ENCODE measurements at regions not wholly inside any gene's neighbourhood (a gene's known extent, or its start where the extent isn't known, plus 50 kb on each side); places are given as distances from the start of the nearest gene placed in this dataset.

DNA sequence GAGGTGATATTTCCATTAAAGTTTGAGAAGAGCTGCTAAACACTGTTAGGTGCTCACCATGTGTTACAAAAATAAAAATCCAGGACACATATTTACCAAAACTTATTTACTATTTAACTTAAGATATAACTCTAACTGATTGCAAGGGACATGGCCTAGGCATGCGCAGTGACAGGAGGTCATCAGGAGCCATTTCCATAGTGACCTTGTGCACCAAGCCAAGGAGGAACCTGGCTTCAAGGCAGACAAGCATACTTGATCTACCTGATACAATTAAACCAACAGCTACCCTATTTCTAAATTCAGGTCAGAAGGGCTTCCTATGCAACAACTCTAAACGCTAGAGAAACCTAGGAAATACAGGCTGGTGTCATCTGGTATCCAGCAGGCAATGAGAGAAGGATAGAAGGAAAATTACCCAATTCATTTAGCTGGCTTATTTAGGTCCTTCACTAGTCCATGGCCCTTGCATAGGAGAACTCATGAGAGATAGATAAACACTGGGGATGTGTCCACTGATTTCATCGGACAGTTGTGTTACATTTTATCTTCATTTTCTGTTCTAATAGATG lies 134.4 kb downstream of the FOXB1 start:
- peaks cover 57% of the 10 kb centered on the region for H3K27me3 Mint-ChIP-seq (ENCODE audit: unreplicated experiment)
- no peaks in the 10 kb centered on the region for H3K9me3 Mint-ChIP-seq (ENCODE audit: unreplicated experiment)
- TF ChIP-seq, protein P1, sequence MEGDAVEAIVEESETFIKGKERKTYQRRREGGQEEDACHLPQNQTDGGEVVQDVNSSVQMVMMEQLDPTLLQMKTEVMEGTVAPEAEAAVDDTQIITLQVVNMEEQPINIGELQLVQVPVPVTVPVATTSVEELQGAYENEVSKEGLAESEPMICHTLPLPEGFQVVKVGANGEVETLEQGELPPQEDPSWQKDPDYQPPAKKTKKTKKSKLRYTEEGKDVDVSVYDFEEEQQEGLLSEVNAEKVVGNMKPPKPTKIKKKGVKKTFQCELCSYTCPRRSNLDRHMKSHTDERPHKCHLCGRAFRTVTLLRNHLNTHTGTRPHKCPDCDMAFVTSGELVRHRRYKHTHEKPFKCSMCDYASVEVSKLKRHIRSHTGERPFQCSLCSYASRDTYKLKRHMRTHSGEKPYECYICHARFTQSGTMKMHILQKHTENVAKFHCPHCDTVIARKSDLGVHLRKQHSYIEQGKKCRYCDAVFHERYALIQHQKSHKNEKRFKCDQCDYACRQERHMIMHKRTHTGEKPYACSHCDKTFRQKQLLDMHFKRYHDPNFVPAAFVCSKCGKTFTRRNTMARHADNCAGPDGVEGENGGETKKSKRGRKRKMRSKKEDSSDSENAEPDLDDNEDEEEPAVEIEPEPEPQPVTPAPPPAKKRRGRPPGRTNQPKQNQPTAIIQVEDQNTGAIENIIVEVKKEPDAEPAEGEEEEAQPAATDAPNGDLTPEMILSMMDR (IDR thresholded peaks at IDR 0.05), result no peak
- no peaks in the 10 kb centered on the region for H3K4me1 Mint-ChIP-seq (ENCODE audit: unreplicated experiment)
- no peak for DNase-seq (ENCODE audit: extremely low spot score, unreplicated experiment)
- no peak overlapping the region for H3K4me3 Mint-ChIP-seq (ENCODE audit: unreplicated experiment)
- no peaks in the 10 kb centered on the region for H3K36me3 Mint-ChIP-seq (ENCODE audit: unreplicated experiment)
- H3K27ac Mint-ChIP-seq (ENCODE audit: unreplicated experiment), result no peak overlapping the region

DNA sequence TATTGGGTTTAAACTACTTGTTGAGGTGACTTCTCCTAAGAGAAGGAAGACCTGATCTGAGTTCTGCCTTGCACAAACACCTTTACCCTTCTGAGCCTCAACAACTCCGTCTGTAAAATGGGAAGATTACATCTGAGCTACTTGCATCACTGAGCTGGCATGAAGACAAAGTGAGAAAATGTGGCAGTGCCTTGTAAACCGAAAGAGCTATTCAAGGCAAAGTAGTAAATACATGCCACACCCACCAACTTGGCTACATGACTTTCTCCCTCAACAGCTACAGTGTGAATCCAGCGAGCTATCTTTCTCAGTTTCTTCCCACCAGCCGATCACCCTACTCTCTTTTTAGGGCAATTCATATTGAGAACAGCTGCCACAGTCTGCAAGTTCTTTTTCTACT lies 148.3 kb downstream of the FOXB1 start:
- TF ChIP-seq, protein P1 (IDR thresholded peaks at IDR 0.05), result no peak
- Mint-ChIP-seq H3K27ac (ENCODE audit: unreplicated experiment) (no peak overlapping the region), H3K4me1 (ENCODE audit: unreplicated experiment) (peaks cover 2% of the 10 kb centered on the region), H3K9me3 (ENCODE audit: unreplicated experiment) (no peaks in the 10 kb centered on the region), H3K36me3 (ENCODE audit: unreplicated experiment) (no peaks in the 10 kb centered on the region), H3K4me3 (ENCODE audit: unreplicated experiment) (no peak overlapping the region), H3K27me3 (ENCODE audit: unreplicated experiment) (peaks cover 23% of the 10 kb centered on the region)
- DNase-seq (ENCODE audit: extremely low spot score, unreplicated experiment), result no peak

DNA sequence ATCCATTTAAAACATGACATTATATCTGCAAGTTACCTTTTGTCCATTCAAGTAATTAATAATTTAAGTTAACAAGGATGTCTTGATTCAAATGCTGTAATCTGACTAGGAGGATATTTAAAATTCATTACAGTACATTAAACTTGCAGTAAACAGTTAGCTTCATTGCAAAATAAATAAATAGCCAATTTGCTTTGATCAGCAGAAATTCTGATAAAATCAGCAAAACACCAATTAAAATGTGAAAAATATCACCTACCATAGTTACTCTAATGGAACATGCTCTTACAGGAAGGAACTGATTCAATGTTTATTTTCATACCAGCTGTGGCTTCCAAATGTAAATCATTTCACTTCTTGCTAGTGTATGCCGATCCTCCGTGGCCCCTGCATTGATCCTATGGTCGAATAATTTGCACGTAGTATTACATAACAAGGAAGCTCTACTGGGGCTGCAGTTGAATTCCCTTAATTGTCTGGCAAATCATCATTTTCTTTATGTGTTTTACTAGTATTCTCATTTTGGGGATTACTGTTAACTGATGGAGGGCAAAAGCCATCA lies 150.7 kb downstream of the FOXB1 start:
- H3K27me3 Mint-ChIP-seq (ENCODE audit: unreplicated experiment), result peaks cover 19% of the 10 kb centered on the region
- no peak overlapping the region for H3K27ac Mint-ChIP-seq (ENCODE audit: unreplicated experiment)
- no peak overlapping the region for H3K4me3 Mint-ChIP-seq (ENCODE audit: unreplicated experiment)
- H3K4me1 Mint-ChIP-seq (ENCODE audit: unreplicated experiment), result peaks cover 2% of the 10 kb centered on the region
- TF ChIP-seq, protein P1 (IDR thresholded peaks at IDR 0.05), result no peak
- no peaks in the 10 kb centered on the region for H3K9me3 Mint-ChIP-seq (ENCODE audit: unreplicated experiment)
- DNase-seq (ENCODE audit: extremely low spot score, unreplicated experiment), result no peak
- H3K36me3 Mint-ChIP-seq (ENCODE audit: unreplicated experiment), result no peaks in the 10 kb centered on the region

DNA sequence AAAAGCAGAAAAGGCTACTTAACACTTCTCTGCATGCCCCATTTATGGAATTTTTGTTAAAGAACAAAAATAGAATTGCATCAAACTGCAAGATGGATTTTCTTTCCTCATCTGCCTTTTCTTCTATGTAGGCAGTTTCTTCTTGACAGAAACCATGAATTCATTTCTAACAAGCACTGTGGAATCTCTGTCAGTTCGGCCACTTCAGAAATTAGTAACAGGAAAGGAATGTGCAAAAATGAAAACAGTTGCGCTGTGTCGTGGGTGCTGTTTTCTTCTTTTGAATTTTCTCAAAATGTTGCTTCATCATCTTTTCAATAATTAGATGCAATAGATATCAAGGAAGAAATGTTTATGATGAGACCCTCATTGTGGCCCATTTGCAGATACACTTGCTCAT lies 151.6 kb downstream of the FOXB1 start:
- no peak for DNase-seq (ENCODE audit: extremely low spot score, unreplicated experiment)
- TF ChIP-seq, protein P1 (IDR thresholded peaks at IDR 0.05), result no peak
- Mint-ChIP-seq H3K4me3 (ENCODE audit: unreplicated experiment) (no peak overlapping the region), H3K4me1 (ENCODE audit: unreplicated experiment) (peaks cover 2% of the 10 kb centered on the region), H3K27me3 (ENCODE audit: unreplicated experiment) (peaks cover 23% of the 10 kb centered on the region), H3K36me3 (ENCODE audit: unreplicated experiment) (no peaks in the 10 kb centered on the region), H3K9me3 (ENCODE audit: unreplicated experiment) (no peaks in the 10 kb centered on the region), H3K27ac (ENCODE audit: unreplicated experiment) (no peak overlapping the region)

DNA sequence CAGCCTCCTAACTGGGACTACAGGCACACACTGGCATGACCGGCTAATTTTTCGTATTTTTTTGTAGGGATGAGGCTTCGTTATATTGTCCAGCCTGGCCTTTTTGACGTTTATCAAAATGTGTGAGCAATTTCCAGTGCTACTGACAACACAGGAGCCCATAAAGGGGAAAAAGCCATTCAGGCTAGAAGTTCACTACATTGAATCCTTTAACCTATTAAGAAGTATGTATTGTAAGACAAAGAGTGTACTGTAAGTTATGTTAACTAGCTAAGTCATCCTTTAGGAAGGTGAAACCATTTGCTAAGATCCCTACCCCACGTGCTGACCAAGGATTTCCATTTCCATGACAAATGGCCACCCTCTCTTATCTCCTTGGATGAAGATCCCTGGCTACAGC lies 156.8 kb downstream of the FOXB1 start:
- Mint-ChIP-seq H3K27ac (ENCODE audit: unreplicated experiment) (no peak overlapping the region), H3K9me3 (ENCODE audit: unreplicated experiment) (peaks cover 4% of the 10 kb centered on the region), H3K4me1 (ENCODE audit: unreplicated experiment) (no peaks in the 10 kb centered on the region), H3K4me3 (ENCODE audit: unreplicated experiment) (no peak overlapping the region), H3K27me3 (ENCODE audit: unreplicated experiment) (peaks cover 17% of the 10 kb centered on the region), H3K36me3 (ENCODE audit: unreplicated experiment) (no peaks in the 10 kb centered on the region)
- TF ChIP-seq, protein P1 (IDR thresholded peaks at IDR 0.05), result no peak
- no peak for DNase-seq (ENCODE audit: extremely low spot score, unreplicated experiment)

Measured in osteocyte (in vitro differentiated cells).